Right lobe of liver (tissue), 4 donors: ENCODE measurements at regions not wholly inside any gene's neighbourhood (a gene's known extent, or its start where the extent isn't known, plus 50 kb on each side); places are given as distances from the start of the nearest gene placed in this dataset.

Experiments used
- POLR2A ChIP-seq: fragments of 450-650 bp; IDR thresholded peaks from one replicate; pipeline ENCODE4 v1.6.1; 2017; ENCODE audit warnings: antibody characterized with exemption, mild to moderate bottlenecking
- TF ChIP-seq, protein P1 (sequence below), 4 donors: fragments of 200-600 bp in 3 of 4; fragments of 450-650 bp in 1 of 4; IDR thresholded peaks; one replicate each; pipeline versions ENCODE4 v1.5.1 to v1.8.0; 2016 to 2022; ENCODE audit warnings: antibody characterized with exemption in 4 of 4, mild to moderate bottlenecking in 2 of 4
- donor health status: DM: no; HTN: no; CAD: no.
- donor health status: DM: no; HTN: no; CAD: no.
- donor health status: DM: no; HTN: yes; CAD: no.

- TF ChIP-seq, protein P1, sequence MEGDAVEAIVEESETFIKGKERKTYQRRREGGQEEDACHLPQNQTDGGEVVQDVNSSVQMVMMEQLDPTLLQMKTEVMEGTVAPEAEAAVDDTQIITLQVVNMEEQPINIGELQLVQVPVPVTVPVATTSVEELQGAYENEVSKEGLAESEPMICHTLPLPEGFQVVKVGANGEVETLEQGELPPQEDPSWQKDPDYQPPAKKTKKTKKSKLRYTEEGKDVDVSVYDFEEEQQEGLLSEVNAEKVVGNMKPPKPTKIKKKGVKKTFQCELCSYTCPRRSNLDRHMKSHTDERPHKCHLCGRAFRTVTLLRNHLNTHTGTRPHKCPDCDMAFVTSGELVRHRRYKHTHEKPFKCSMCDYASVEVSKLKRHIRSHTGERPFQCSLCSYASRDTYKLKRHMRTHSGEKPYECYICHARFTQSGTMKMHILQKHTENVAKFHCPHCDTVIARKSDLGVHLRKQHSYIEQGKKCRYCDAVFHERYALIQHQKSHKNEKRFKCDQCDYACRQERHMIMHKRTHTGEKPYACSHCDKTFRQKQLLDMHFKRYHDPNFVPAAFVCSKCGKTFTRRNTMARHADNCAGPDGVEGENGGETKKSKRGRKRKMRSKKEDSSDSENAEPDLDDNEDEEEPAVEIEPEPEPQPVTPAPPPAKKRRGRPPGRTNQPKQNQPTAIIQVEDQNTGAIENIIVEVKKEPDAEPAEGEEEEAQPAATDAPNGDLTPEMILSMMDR (IDR thresholded peaks at IDR 0.05): peak in 1 of 4 donors; percentile 8
- TF ChIP-seq POLR2A: no peak
Measured at GRCh38 chr6:166772518-166772917, 145.5 kb upstream of the RPS6KA2 start.
